ENCODE measurements at regions not wholly inside any gene's neighbourhood (a gene's known extent, or its start where the extent isn't known, plus 50 kb on each side); places are given as distances from the start of the nearest gene placed in this dataset.

- H3K4me3 ChIP-seq = no peak overlapping the region
- no peaks in the 10 kb centered on the region for H3K4me1 ChIP-seq (replicated peaks in 1 of 2; ENCODE audit: control insufficient read depth in 2 of 2, insufficient read depth in 2 of 2, low read length in 2 of 2)
- no peaks in the 10 kb centered on the region for H3K9me3 ChIP-seq (replicated peaks; ENCODE audit: control insufficient read depth, insufficient read depth, low read depth, low read length)
- FAIRE-seq (no peak), DNase-seq (ENCODE audit: extremely low read depth in 1 of 4, low spot score in 3 of 4) (no peak), ATAC-seq (no peak)
- no peaks in the 10 kb centered on the region for H4K20me1 ChIP-seq (replicated peaks; ENCODE audit: control insufficient read depth, insufficient read depth, low read length)
- no peak overlapping the region for H3K9ac ChIP-seq (ENCODE audit: insufficient read depth in 1 of 2, low read depth in 2 of 2, low read length in 2 of 2)
- BruUV-seq (replicated peaks) = no TSS peak
- H3K9me1 ChIP-seq (ENCODE audit: control insufficient read depth, insufficient read depth, low read length) = no peaks in the 10 kb centered on the region
- no peak overlapping the region for H3K27ac ChIP-seq (ENCODE audit: extremely low read depth, low read depth, low read length)
- in situ Hi-C loops (cut with MboI) = no loop called here
- no peaks in the 10 kb centered on the region for H3K79me2 ChIP-seq (ENCODE audit: control insufficient read depth, insufficient read depth, low read length)
- POLR2A ChIA-PET = no interaction called here
- H3K4me2 ChIP-seq (ENCODE audit: insufficient read depth, low read length) = no peak overlapping the region
- intact Hi-C loops (cut with micrococcal nuclease) = no loop called here
- H2AFZ ChIP-seq (ENCODE audit: low read depth, low read length) = no peak overlapping the region
- H3K36me3 ChIP-seq (ENCODE audit: control insufficient read depth, insufficient read depth, low read length) = no peaks in the 10 kb centered on the region
- 0% methylated on average over 1 of the region's 1 CpG for WGBS (ENCODE audit: insufficient coverage, low coverage, missing lambda C conversion rate)
- CTCF ChIA-PET (ENCODE audit: low intra/inter-chr PET ratio) = no interaction called here
- peaks cover 0 to 4% of the 10 kb centered on the region in 2 experiments; a peak in 3 of 5 replicates for H3K27me3 ChIP-seq (ENCODE audit: control insufficient read depth in 2 of 2, insufficient read depth in 2 of 2, low read length in 2 of 2)
- TF ChIP-seq COPS2 (conservative IDR thresholded peaks at IDR 0.05) = no peak
- TF ChIP-seq HMG20A (CRISPR knock-in tag; conservative IDR thresholded peaks at IDR 0.05) = no peak
- no peak for TF ChIP-seq LEF1 (IDR thresholded peaks at IDR 0.05)
- no peak for TF ChIP-seq ZNF507 (tag; conservative IDR thresholded peaks at IDR 0.05)
- TF ChIP-seq U2AF2 (optimal IDR thresholded peaks at IDR 0.05; ENCODE audit: low read depth, low read length) = no peak
- no peak for TF ChIP-seq ZNF23 (CRISPR knock-in tag; IDR thresholded peaks at IDR 0.05)
- no peak for TF ChIP-seq KLF6 (CRISPR knock-in tag; IDR thresholded peaks at IDR 0.05; ENCODE audit: borderline replicate concordance)
- no peak for TF ChIP-seq HMG20B (CRISPR knock-in tag; IDR thresholded peaks at IDR 0.05)
- TF ChIP-seq ATF7 (IDR thresholded peaks at IDR 0.05) = no peak
- no peak for TF ChIP-seq ZNF778 (CRISPR knock-in tag; IDR thresholded peaks at IDR 0.05)
- TF ChIP-seq TRIM24 (IDR thresholded peaks at IDR 0.05) = no peak
- no peak for TF ChIP-seq SLC30A9 (CRISPR knock-in tag; IDR thresholded peaks at IDR 0.05)
- TF ChIP-seq, protein P1, sequence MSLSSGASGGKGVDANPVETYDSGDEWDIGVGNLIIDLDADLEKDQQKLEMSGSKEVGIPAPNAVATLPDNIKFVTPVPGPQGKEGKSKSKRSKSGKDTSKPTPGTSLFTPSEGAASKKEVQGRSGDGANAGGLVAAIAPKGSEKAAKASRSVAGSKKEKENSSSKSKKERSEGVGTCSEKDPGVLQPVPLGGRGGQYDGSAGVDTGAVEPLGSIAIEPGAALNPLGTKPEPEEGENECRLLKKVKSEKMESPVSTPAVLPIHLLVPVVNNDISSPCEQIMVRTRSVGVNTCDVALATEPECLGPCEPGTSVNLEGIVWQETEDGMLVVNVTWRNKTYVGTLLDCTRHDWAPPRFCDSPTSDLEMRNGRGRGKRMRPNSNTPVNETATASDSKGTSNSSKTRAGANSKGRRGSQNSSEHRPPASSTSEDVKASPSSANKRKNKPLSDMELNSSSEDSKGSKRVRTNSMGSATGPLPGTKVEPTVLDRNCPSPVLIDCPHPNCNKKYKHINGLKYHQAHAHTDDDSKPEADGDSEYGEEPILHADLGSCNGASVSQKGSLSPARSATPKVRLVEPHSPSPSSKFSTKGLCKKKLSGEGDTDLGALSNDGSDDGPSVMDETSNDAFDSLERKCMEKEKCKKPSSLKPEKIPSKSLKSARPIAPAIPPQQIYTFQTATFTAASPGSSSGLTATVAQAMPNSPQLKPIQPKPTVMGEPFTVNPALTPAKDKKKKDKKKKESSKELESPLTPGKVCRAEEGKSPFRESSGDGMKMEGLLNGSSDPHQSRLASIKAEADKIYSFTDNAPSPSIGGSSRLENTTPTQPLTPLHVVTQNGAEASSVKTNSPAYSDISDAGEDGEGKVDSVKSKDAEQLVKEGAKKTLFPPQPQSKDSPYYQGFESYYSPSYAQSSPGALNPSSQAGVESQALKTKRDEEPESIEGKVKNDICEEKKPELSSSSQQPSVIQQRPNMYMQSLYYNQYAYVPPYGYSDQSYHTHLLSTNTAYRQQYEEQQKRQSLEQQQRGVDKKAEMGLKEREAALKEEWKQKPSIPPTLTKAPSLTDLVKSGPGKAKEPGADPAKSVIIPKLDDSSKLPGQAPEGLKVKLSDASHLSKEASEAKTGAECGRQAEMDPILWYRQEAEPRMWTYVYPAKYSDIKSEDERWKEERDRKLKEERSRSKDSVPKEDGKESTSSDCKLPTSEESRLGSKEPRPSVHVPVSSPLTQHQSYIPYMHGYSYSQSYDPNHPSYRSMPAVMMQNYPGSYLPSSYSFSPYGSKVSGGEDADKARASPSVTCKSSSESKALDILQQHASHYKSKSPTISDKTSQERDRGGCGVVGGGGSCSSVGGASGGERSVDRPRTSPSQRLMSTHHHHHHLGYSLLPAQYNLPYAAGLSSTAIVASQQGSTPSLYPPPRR (CRISPR knock-in tag; IDR thresholded peaks at IDR 0.05; ENCODE audit: borderline replicate concordance) = no peak
Observed at GRCh38 chr4:112776535-112776934, 139.6 kb downstream of the LARP7 start.
